ENCODE measurements at regions not wholly inside any gene's neighbourhood (a gene's known extent, or its start where the extent isn't known, plus 50 kb on each side); places are given as distances from the start of the nearest gene placed in this dataset.

DNA sequence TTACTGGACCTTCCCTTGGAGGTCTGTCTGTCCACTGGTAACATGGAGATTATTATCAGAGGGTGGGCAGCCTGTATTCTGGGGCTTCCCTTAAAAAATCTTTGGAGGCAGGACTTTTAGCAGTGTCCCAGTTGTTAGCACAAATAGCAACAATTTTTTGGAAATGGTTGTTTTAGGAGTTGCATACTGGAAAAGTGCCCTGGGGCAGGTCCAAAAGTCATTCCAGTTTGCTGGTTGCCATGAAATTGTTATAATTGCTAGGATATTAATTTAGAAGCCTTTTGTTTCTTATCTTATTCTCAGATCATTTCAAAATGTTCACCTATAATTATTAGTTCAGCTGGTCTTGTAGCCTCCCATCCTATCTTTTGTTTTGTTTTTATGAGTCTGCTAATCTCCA, 71.0 kb downstream of the PTGS2 start:
- TF ChIP-seq POLR2A (IDR thresholded peaks at IDR 0.05), result no peak
- TF ChIP-seq, protein P1, sequence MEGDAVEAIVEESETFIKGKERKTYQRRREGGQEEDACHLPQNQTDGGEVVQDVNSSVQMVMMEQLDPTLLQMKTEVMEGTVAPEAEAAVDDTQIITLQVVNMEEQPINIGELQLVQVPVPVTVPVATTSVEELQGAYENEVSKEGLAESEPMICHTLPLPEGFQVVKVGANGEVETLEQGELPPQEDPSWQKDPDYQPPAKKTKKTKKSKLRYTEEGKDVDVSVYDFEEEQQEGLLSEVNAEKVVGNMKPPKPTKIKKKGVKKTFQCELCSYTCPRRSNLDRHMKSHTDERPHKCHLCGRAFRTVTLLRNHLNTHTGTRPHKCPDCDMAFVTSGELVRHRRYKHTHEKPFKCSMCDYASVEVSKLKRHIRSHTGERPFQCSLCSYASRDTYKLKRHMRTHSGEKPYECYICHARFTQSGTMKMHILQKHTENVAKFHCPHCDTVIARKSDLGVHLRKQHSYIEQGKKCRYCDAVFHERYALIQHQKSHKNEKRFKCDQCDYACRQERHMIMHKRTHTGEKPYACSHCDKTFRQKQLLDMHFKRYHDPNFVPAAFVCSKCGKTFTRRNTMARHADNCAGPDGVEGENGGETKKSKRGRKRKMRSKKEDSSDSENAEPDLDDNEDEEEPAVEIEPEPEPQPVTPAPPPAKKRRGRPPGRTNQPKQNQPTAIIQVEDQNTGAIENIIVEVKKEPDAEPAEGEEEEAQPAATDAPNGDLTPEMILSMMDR (IDR thresholded peaks at IDR 0.05), result no peak

Measured in upper lobe of left lung (tissue), 4 donors.